ENCODE measurements at regions not wholly inside any gene's neighbourhood (a gene's known extent, or its start where the extent isn't known, plus 50 kb on each side); places are given as distances from the start of the nearest gene placed in this dataset.

GRCh38 chrX:42624524-42624923, 153.4 kb downstream of the PPP1R2C start:
- no peak for FAIRE-seq

GRCh38 chrX:42619068-42619467, 158.9 kb downstream of the PPP1R2C start:
- no peak for DNase-seq (ENCODE audit: low spot score)
- no peak for FAIRE-seq

More at GRCh38 chrX:42624524-42624923, 153.4 kb downstream of the PPP1R2C start:
- DNase-seq (ENCODE audit: low spot score), result no peak

- DNase-seq (ENCODE audit: low spot score) (no peak), FAIRE-seq (no peak)
Measured at GRCh38 chrX:42616981-42617380, 161.0 kb downstream of the PPP1R2C start.

- FAIRE-seq, result no peak
- no peak for DNase-seq (ENCODE audit: low spot score)
Measured at GRCh38 chrX:42615161-42615563, 162.8 kb downstream of the PPP1R2C start.

GRCh38 chrX:42606591-42606990, 171.4 kb downstream of the PPP1R2C start:
- DNase-seq (ENCODE audit: low spot score), result no peak
- no peak for FAIRE-seq

- DNase-seq (ENCODE audit: low spot score), result no peak
- FAIRE-seq, result no peak
Measured at GRCh38 chrX:42604302-42604701, 173.7 kb downstream of the PPP1R2C start.

GRCh38 chrX:42603016-42603415, 174.9 kb downstream of the PPP1R2C start:
- DNase-seq (ENCODE audit: low spot score) (no peak), FAIRE-seq (no peak)

- DNase-seq (ENCODE audit: low spot score) (no peak), FAIRE-seq (no peak)
Measured at GRCh38 chrX:42602566-42602965, 175.4 kb downstream of the PPP1R2C start.

- FAIRE-seq, result no peak
- no peak for DNase-seq (ENCODE audit: low spot score)
Measured at GRCh38 chrX:42602136-42602535, 175.8 kb downstream of the PPP1R2C start.

GRCh38 chrX:42597481-42597880, 180.5 kb downstream of the PPP1R2C start:
- no peak for FAIRE-seq
- no peak for DNase-seq (ENCODE audit: low spot score)

- DNase-seq (ENCODE audit: low spot score) (no peak), FAIRE-seq (no peak)
Measured at GRCh38 chrX:42585842-42586621, 191.9 kb downstream of the PPP1R2C start.

GRCh38 chrX:42577936-42578470, 200.0 kb downstream of the PPP1R2C start:
- DNase-seq (ENCODE audit: low spot score) (no peak), FAIRE-seq (no peak)

- FAIRE-seq, result no peak
- DNase-seq (ENCODE audit: low spot score), result peak; percentile 5
Measured at GRCh38 chrX:42567268-42567667, 210.7 kb downstream of the PPP1R2C start.

- no peak for DNase-seq (ENCODE audit: low spot score)
- FAIRE-seq, result no peak
Measured at GRCh38 chrX:42565739-42566138, 212.2 kb downstream of the PPP1R2C start.

GRCh38 chrX:42546800-42547199, 231.2 kb downstream of the PPP1R2C start:
- no peak for FAIRE-seq
- DNase-seq (ENCODE audit: low spot score), result no peak

GRCh38 chrX:42544883-42545282, 233.1 kb downstream of the PPP1R2C start:
- DNase-seq (ENCODE audit: low spot score) (no peak), FAIRE-seq (no peak)

GRCh38 chrX:42541554-42541953, 236.4 kb downstream of the PPP1R2C start:
- DNase-seq (ENCODE audit: low spot score) (no peak), FAIRE-seq (no peak)

GRCh38 chrX:42540146-42540545, 237.8 kb downstream of the PPP1R2C start:
- no peak for FAIRE-seq
- no peak for DNase-seq (ENCODE audit: low spot score)

GRCh38 chrX:42538405-42538804, 239.6 kb downstream of the PPP1R2C start:
- DNase-seq (ENCODE audit: low spot score), result no peak
- FAIRE-seq, result no peak

GRCh38 chrX:42536286-42536685, 241.7 kb downstream of the PPP1R2C start:
- DNase-seq (ENCODE audit: low spot score) (no peak), FAIRE-seq (no peak)

GRCh38 chrX:42535233-42535632, 242.7 kb downstream of the PPP1R2C start:
- DNase-seq (ENCODE audit: low spot score), result no peak
- no peak for FAIRE-seq

- FAIRE-seq, result no peak
Measured at GRCh38 chrX:42533761-42534160, 244.2 kb downstream of the PPP1R2C start.

GRCh38 chrX:42531441-42531840, 246.5 kb downstream of the PPP1R2C start:
- no peak for FAIRE-seq

More at GRCh38 chrX:42533761-42534160, 244.2 kb downstream of the PPP1R2C start:
- DNase-seq (ENCODE audit: low spot score), result no peak

More at GRCh38 chrX:42531441-42531840, 246.5 kb downstream of the PPP1R2C start:
- DNase-seq (ENCODE audit: low spot score), result no peak
